Esophagus muscularis mucosa (tissue), 4 donors: ENCODE measurements at regions not wholly inside any gene's neighbourhood (a gene's known extent, or its start where the extent isn't known, plus 50 kb on each side); places are given as distances from the start of the nearest gene placed in this dataset.
"Not testable (repeated sequence)": the region's sequence is repeated elsewhere in the genome, so short reads cannot be mapped to it uniquely, and the experiment has no call there.

Experiments used
- DNase-seq: peaks from one replicate; pipeline ENCODE4 v3.0.0-alpha.2; 2017; ENCODE audit errors: extremely low spot score
- H3K27ac ChIP-seq, 4 donors: fragments of 200-600 bp; sonication (generic); replicated peaks in 1 of 4; 1 replicate in 3 of 4; 2 replicates in 1 of 4; pipeline ENCODE4 v1.5.1; 2016 to 2019; ENCODE audit warnings: mild to moderate bottlenecking in 1 of 4
- H3K27me3 ChIP-seq, 4 donors: fragments of 200-600 bp; sonication (generic); one replicate each; pipeline versions ENCODE4 v1.5.1 to v1.6.0; 2016 to 2019
- H3K36me3 ChIP-seq, 4 donors: fragments of 200-600 bp; sonication (generic); one replicate each; pipeline ENCODE4 v1.5.1; 2016 to 2019
- H3K4me1 ChIP-seq, 4 donors: fragments of 200-600 bp; sonication (generic); one replicate each; pipeline ENCODE4 v1.5.1; 2016 to 2019
- H3K4me3 ChIP-seq, 4 donors: fragments of 200-600 bp; sonication (generic); 1 replicate in 2 of 4; 2 replicates in 2 of 4; pipeline ENCODE4 v1.5.1; 2016 to 2019; ENCODE audit warnings: mild to moderate bottlenecking in 4 of 4, moderate library complexity in 1 of 4
- H3K9me3 ChIP-seq, 4 donors: fragments of 200-600 bp; sonication (generic); 1 replicate in 3 of 4; 2 replicates in 1 of 4; pipeline ENCODE4 v1.5.1; 2016 to 2019
- CTCF ChIP-seq, 3 experiments: fragments of 200-600 bp in 2 of 3; fragments of 450-650 bp in 1 of 3; sonication (generic) in 2 of 3; IDR thresholded peaks; one replicate each; pipeline ENCODE4 v1.5.1; 2017 to 2019; ENCODE audit warnings: antibody characterized with exemption in 3 of 3, mild to moderate bottlenecking in 2 of 3, moderate library complexity in 1 of 3
- EP300 ChIP-seq: sonication (generic); formaldehyde crosslinking; IDR thresholded peaks from one replicate; pipeline ENCODE4 v1.6.1; 2017; ENCODE audit warnings: antibody characterized with exemption
- POLR2A ChIP-seq: fragments of 450-650 bp; IDR thresholded peaks from one replicate; pipeline ENCODE4 v1.6.1; 2017; ENCODE audit warnings: antibody characterized with exemption, moderate library complexity, mild to moderate bottlenecking, low read depth
- POLR2AphosphoS5 ChIP-seq, 2 donors: sonication (generic); formaldehyde crosslinking; IDR thresholded peaks; one replicate each; pipeline ENCODE4 v1.6.1; 2017; ENCODE audit warnings: antibody characterized with exemption in 2 of 2
- WGBS: methylation state at CpG from one replicate; pipeline ENCODE4 v1.1.5; 2018; 5-methylcytosine and 5-hydroxymethylcytosine counted together
- intact Hi-C: fragments of 100-400 bp; cut with DNase I; formaldehyde crosslinking; loops from one replicate; pipeline ENCODE4 v1.15.1; 2023

GRCh38 chr12:46480316-46480715 lies 107.7 kb upstream of the SLC38A2 start:
- no peaks in the 10 kb centered on the region for H3K27me3 ChIP-seq
- no peak overlapping the region for H3K27ac ChIP-seq
- DNase-seq, result no peak
- H3K9me3 ChIP-seq, result no peaks in the 10 kb centered on the region
- H3K36me3 ChIP-seq, result no peaks in the 10 kb centered on the region
- H3K4me1 ChIP-seq, result peaks cover 0 to 8% (median 5%) of the 10 kb centered on the region in 4 donors
- no peak for TF ChIP-seq EP300
- no peak for TF ChIP-seq POLR2A
- TF ChIP-seq CTCF (IDR thresholded peaks at IDR 0.05), result no peak
- no peak for TF ChIP-seq POLR2AphosphoS5 (IDR thresholded peaks at IDR 0.05)
- H3K4me3 ChIP-seq, result no peak overlapping the region
- 90% methylated on average over 3 of the region's 3 CpGs for WGBS
- intact Hi-C loops, result no loop called here

GRCh38 chr12:46478123-46478522 lies 105.5 kb upstream of the SLC38A2 start:
- Histone ChIP-seq H3K36me3 (no peaks in the 10 kb centered on the region), H3K27me3 (no peaks in the 10 kb centered on the region), H3K27ac (no peak overlapping the region), H3K4me1 (peaks cover 14 to 16% (median 15%) of the 10 kb centered on the region in 4 donors), H3K9me3 (no peaks in the 10 kb centered on the region), H3K4me3 (no peak overlapping the region)
- TF ChIP-seq CTCF (IDR thresholded peaks at IDR 0.05) (no peak), POLR2A (no peak), POLR2AphosphoS5 (IDR thresholded peaks at IDR 0.05) (no peak), EP300 (no peak)
- DNase-seq, result no peak
- 96% methylated on average over 2 of the region's 2 CpGs for WGBS
- intact Hi-C loops, result no loop called here

- Histone ChIP-seq H3K27ac (no peak overlapping the region), H3K4me3 (no peak overlapping the region), H3K27me3 (no peaks in the 10 kb centered on the region), H3K9me3 (no peaks in the 10 kb centered on the region), H3K36me3 (no peaks in the 10 kb centered on the region), H3K4me1 (peaks cover 18 to 21% (median 21%) of the 10 kb centered on the region in 4 donors)
- no peak for TF ChIP-seq POLR2AphosphoS5 (IDR thresholded peaks at IDR 0.05)
- TF ChIP-seq CTCF (IDR thresholded peaks at IDR 0.05), result no peak
- TF ChIP-seq EP300, result no peak
- no peak for TF ChIP-seq POLR2A
- no peak for DNase-seq
- intact Hi-C loops, result no loop called here
Observed at GRCh38 chr12:46477541-46477940, 105.0 kb upstream of the SLC38A2 start.

- 96% methylated on average over 3 of the region's 3 CpGs for WGBS
- Histone ChIP-seq H3K27ac (no peak overlapping the region), H3K4me1 (peaks cover 24 to 29% (median 26%) of the 10 kb centered on the region in 4 donors)
Observed at GRCh38 chr12:46475972-46476645, 103.5 kb upstream of the SLC38A2 start.

GRCh38 chr12:46474385-46474784 lies 101.8 kb upstream of the SLC38A2 start:
- H3K4me3 ChIP-seq, intact Hi-C loops: not testable (repeated sequence)

More at GRCh38 chr12:46475972-46476645, 103.5 kb upstream of the SLC38A2 start:
- no peak for DNase-seq
- Histone ChIP-seq H3K27me3 (no peaks in the 10 kb centered on the region), H3K9me3 (no peaks in the 10 kb centered on the region), H3K36me3 (no peaks in the 10 kb centered on the region), H3K4me3 (no peak overlapping the region)
- no peak for TF ChIP-seq POLR2AphosphoS5 (IDR thresholded peaks at IDR 0.05)
- no peak for TF ChIP-seq CTCF (IDR thresholded peaks at IDR 0.05)
- TF ChIP-seq POLR2A, result no peak
- intact Hi-C loops, result no loop called here

More at GRCh38 chr12:46474385-46474784, 101.8 kb upstream of the SLC38A2 start:
- H3K9me3 ChIP-seq, DNase-seq, H3K36me3 ChIP-seq, H3K27me3 ChIP-seq: not testable (repeated sequence)
- Histone ChIP-seq H3K4me1 (peaks cover 26 to 31% (median 29%) of the 10 kb centered on the region in 4 donors), H3K27ac (peak overlapping the region; percentile 67 to 73 (median 70))
- WGBS, result 87% methylated on average over 9 of the region's 9 CpGs
